HL-60 (cell line): ENCODE measurements at regions not wholly inside any gene's neighbourhood (a gene's known extent, or its start where the extent isn't known, plus 50 kb on each side); places are given as distances from the start of the nearest gene placed in this dataset.

ENCODE experiments used
- CTCF ChIP-seq: IDR thresholded peaks from one replicate; pipeline ENCODE4 v1.5.1; 2011; ENCODE audit warnings: low read length, control low read depth, inconsistent platforms; ENCODE audit not compliant: insufficient read depth
- GABPA ChIP-seq: IDR thresholded peaks from 2 replicates; pipeline ENCODE4 v1.6.1; 2012; ENCODE audit warnings: low read depth
- POLR2AphosphoS5 ChIP-seq: IDR thresholded peaks from 2 replicates; pipeline ENCODE4 v1.6.1; 2012; ENCODE audit warnings: low read depth
- TF ChIP-seq, protein P1 (sequence below): IDR thresholded peaks from 2 replicates; pipeline ENCODE4 v1.6.1; 2012; ENCODE audit warnings: low read depth; ENCODE audit not compliant: insufficient replicate concordance

GRCh38 chr5:106258591-106259125 lies 1412.1 kb downstream of the EFNA5 start:
- no peak for TF ChIP-seq GABPA
- no peak for TF ChIP-seq CTCF
- TF ChIP-seq, protein P1, sequence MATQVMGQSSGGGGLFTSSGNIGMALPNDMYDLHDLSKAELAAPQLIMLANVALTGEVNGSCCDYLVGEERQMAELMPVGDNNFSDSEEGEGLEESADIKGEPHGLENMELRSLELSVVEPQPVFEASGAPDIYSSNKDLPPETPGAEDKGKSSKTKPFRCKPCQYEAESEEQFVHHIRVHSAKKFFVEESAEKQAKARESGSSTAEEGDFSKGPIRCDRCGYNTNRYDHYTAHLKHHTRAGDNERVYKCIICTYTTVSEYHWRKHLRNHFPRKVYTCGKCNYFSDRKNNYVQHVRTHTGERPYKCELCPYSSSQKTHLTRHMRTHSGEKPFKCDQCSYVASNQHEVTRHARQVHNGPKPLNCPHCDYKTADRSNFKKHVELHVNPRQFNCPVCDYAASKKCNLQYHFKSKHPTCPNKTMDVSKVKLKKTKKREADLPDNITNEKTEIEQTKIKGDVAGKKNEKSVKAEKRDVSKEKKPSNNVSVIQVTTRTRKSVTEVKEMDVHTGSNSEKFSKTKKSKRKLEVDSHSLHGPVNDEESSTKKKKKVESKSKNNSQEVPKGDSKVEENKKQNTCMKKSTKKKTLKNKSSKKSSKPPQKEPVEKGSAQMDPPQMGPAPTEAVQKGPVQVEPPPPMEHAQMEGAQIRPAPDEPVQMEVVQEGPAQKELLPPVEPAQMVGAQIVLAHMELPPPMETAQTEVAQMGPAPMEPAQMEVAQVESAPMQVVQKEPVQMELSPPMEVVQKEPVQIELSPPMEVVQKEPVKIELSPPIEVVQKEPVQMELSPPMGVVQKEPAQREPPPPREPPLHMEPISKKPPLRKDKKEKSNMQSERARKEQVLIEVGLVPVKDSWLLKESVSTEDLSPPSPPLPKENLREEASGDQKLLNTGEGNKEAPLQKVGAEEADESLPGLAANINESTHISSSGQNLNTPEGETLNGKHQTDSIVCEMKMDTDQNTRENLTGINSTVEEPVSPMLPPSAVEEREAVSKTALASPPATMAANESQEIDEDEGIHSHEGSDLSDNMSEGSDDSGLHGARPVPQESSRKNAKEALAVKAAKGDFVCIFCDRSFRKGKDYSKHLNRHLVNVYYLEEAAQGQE, result no peak
- no peak for TF ChIP-seq POLR2AphosphoS5
